HS-27A (cell line): ENCODE measurements at regions not wholly inside any gene's neighbourhood (a gene's known extent, or its start where the extent isn't known, plus 50 kb on each side); places are given as distances from the start of the nearest gene placed in this dataset.
A peak's percentile ranks its signal among the peaks of the same experiment; 100 is the strongest.
"Not testable (repeated sequence)": the region's sequence is repeated elsewhere in the genome, so short reads cannot be mapped to it uniquely, and the experiment has no call there.

ENCODE experiments used
- DNase-seq: peaks from one replicate; pipeline ENCODE4 v3.0.0-alpha.2; 2012; ENCODE audit warnings: low read depth, missing footprints

DNA sequence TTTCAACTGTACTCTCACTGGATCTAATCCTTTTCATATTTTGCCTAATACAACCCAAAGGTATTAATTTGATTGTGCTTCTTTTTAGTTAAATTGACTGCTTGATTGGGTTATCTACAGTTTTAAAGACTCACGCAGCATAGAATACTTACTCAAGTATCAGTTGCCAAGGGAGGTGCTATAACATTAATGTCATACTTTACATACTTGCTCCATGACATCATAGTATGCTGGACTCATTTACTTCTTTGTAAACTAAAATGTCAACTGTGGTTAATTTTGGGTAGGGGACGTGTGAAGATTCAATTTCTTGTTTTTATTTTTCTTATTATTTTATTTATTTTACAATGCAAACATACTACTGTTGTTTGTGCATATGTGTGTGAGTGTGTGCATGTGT, 716.2 kb upstream of the VRK2 start:
- DNase-seq = peak; percentile 58

DNA sequence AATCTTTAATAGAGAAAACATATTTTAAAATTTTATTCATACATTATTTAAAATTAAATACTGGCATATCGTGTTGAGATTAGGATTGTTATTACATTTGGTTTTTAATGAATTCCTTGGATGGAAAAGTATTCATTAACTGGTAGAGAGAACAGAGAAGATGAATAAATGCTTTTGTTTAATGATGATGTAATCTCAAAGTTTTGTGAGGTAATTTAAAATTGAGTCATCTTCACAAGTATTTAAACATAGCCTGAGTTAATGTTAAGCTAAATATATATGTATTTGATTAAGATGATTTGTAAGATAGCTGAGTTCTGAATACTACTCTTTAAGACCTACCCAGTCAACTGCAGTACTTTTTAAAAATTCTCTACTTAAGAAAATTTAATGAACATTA, 713.4 kb upstream of the VRK2 start:
- DNase-seq = no peak

DNA sequence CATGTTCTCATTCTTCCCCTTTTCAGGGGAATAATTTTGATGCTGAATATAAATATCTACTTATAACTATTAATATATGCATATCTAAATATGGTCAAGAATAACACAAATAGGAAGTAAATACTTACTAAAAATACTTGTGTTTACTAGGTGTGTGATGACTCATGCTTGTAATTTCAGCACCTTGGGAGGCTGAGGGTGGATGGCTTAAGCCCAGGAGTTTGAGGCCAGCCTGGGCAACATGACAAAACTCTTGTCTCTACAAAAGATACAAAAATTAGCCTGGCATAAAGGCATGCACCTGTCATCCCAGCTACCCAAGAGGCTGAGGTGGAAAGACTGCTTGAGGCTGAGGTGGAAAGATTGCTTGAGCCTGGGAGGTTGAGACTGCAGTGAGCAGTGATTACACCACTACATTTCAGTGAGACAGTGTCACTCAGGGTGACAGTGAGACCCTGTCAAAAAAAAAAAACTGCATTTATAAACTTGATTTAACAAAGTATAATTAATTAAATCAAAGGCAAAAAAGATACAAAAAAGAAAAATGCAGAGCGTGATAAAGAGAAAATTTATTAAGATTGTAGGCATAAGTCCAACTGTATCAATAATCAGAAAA, 703.1 kb upstream of the VRK2 start:
- no peak for DNase-seq

DNA sequence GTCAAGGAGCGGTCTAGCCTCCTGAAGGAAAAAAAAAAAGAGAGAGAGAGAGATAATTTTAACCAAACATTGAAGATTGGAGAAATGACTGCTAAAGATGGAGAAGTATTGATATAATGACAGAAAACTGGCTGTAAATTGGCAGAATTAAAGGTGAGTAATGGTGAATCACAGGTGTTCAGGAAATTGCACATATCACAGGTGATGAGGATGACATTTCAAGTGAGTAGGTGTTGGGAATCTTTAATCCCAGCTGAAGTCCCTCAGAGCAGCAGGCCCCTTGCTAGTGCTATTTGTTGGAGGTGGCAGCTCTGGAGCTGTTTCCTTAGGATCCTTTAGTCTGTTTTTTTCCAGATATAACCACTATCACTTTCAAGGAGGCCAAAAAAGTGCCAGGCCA, 678.4 kb upstream of the VRK2 start:
- no peak for DNase-seq

DNA sequence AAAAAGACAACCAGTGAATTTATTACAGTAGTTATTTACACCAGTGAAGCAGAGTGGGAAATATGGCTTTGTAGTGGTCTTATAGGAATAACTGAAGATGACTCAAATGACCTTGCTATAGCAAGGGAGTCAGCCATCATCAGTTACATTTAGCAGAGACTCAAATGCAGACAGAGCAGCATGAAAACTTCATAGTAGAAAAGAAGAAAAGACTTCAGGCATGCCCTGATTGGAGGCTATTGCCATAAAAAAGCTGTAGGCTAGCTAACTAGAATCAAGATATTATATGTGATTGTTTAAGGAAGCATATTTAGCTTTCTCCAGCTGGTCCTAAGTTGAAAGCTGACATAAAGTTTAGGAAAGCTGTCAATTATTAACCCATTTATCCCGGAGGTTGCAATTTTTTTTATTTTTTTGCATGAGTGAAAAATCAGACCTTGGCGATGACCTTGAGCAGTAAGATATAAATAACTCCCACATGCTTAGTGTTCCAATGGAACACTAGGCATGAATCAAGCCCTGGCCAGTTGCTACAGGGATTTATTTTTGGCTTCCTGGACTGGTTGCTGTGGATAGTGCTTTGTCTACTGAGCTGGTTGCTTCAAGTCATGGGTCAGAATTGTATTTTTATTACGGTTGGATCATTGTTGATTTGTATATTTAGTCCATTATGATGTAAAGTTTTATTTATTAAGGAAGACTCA, 675.6 kb upstream of the VRK2 start:
- DNase-seq = no peak

DNA sequence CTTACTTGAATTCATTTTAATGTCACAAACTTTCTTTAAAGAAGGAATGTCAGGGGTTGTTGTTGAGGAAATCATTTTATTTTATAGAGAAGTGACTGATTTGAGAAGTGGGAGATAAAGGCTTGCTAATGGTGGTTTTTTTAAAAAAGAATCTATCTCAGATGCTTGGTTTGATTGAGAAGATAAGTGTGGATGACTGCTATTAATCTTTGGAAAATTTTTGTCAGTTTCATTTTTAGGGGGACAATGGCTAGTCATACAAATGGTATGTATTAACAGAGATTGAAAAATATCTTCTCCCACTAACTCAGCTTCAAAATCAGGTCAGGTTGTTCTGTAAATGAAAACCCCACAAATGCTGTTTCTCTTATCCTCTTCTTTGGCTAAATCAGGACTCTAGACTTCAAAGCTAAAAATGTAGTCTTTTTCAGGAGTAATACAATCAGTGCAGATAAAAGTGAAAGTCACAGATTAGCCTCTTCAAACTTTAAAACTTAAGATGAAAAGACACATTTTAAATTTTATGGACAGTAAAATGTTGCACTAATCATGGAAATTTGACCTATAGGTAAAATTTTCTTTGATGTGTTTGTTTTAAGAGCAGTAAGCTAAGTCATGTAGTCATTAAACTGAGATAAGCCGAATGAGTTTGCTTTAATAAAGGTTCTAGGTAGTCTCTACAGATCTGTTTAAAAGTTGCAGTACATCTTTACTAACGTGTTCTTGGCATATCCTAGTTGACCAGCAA, 674.2 kb upstream of the VRK2 start:
- DNase-seq = no peak

DNA sequence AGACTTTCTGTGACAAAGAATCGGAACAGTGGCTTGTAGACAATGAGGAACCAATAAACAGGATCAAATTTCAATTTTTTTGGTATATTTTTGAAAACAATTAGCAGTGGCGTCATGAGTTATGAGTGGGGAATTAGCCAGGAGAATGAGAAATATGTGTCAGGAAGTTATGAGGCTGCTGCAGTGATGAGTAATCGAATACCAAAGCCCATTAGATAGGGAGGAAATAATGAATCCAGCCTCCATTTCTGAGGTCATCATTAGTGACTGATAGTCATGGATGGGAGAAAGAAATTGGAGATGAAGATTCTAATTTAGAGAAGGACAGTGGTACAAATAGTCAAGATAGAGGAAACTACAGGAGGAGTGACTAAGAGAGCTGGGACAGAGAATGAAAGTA, 673.1 kb upstream of the VRK2 start:
- DNase-seq = peak; percentile 79

DNA sequence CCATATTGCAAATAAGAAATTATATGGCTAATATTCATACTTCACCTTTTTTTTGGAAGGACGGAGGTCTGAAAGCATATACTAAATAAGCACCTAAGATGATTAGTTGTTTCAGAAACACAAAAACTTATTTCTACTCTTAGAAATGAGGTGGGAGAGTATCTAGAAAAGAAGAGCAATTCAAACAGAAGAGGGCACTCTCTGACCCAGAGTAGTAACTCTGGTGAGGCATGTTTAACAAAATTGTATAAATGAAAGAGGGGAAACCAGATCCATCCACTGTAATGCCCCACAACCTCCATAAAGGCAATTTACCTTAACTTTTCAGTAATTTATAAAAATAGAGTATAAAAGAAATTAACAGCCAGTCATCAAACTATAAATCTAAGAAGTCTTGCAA, 669.6 kb upstream of the VRK2 start:
- no peak for DNase-seq

DNA sequence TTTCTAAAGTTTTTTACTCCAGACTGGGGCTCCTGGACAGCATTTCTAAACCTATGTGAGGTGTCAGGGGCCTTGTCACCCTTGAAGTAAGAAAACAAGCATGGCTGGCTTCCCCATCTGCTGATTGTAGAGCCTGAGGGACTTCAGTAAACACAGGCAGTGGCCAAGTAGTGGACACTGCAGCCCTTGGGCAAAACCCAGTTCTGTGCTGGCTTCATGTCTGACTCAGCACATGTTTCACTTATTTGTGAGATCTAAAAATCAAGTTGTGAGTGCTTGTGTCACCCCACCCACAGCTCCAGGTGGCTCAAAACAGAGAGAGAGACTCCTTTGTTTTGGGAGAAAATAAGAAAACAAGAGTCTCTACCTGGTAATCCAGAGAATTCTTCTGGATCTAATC, 660.3 kb upstream of the VRK2 start:
- no peak for DNase-seq

DNA sequence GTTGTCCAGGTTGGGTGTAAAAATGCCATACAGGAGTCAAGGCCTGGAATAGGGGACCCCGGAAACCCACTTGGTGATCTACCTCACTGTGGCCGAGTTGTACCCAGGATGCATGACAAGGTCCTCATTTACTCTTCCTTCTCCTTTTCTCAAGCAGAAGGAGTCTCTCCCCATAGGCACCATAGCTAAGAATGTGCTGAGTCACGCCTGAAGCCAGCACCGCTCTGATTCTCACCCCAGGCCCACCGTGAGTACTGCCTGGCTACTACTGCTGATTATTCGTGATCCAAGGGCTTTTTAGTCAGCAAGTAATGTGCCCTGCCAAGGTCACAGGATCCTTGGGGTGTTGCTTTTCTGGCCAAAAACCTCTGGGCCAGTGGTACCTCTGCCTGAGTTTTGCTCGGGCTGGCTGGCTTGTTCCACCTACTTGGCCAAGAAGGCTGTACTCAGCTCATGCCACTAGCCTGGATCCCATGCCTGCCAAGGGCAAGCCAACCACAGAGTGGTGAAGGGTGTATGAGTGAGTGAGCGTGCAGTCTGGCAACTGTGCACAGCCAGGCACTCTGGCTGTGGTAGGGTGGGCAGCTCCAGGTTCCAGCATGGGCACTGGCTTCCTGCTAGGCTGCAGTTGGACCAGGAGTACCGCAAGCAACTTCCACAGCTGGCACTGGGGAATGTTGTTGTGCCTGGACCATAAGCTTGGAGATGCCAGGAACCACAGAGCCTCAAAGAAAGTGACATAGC, 650.1 kb upstream of the VRK2 start:
- no peak for DNase-seq

DNA sequence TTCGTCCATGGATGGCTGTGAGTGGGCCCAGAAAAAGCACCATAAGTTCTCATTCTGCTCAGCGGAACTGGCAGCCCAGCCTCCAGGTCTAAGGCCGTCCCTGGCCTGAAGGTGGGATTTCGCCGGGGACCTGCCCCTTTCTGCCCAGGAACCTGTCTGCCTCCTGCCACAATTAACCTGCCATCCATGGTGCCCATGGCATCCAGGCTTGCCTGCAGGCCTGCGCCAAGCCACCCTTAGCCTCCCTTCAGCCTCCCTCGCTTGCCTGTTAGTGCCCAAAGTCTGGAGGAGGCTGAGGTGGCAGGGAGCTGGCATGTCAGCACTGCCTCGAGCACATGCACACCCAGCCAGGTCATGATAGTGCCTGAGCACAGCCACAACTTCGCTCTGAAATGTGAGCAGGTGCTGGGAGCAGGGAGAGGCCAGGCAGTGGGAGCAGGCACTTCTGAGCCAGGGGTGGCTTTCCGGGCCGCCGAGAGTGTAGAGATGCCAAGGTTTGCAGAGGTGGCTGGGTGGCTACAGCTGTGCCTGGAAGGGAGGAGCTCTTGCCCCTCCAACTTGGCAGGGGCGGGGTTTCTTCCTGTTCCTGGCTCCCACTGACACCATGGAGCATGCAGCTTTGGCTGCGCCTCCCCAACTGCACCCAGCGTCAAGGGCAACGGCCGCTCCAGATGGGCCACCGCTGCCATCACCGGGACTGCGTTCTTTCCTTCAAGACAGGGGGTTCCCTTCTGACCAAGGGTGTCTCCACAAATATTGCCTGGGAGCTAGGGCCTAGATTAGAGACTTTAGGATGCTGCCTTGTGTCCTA, 648.9 kb upstream of the VRK2 start:
- DNase-seq = no peak

DNA sequence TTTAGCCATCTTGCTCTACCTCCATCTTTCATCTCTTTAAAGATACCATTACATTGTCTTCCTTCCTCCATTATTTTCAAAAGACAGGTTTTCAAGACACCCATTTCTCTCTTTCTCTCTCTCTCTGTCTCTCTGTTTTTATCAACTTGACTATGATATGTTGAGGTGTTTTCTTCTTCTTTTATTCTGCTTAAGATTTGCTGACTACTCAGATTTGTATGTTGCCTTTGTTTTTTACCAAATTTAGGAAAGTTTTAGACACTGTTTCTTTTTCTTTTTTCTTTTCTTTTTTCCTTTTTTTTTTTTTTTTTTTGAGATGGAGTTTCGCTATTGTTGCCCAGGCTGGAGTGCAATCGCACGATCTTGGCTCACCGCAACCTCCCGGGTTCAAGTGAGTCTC, 647.5 kb upstream of the VRK2 start:
- DNase-seq = no peak

DNA sequence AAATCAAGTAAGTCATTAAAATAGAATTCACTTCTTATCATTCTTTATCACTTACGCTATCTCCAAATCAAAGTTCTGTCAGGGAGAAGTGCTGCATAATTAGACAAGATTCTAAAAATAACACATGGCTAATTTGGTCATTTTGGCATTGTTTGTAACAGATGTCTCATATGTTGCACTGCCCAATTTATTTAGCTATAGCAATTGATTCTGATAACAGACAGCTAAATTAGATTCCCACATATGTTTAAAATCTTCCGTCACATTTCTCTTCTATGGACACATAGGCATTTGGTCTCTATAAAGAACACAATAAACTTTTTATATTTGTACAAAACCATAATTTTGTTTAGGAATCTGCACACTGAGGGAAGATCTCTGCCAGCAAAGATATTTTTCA, 644.5 kb upstream of the VRK2 start:
- no peak for DNase-seq

DNA sequence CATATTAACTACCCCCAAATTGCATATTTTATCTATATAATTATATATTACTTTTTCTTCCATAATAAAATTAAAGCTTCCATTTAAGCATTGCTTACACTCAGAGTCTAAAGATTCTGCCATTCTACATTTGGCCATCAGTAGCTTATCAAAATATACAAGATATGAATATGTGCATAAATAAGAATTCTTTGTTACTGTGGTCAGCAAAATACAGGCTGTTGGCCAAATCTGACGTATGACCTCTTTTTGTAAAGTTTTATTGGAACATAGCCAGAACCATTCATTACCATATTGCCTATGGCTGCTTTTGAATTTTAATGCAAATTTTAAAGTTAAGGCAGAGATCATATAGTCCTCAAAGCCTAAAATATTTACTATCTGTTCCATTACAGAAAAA, 643.9 kb upstream of the VRK2 start:
- DNase-seq = no peak

DNA sequence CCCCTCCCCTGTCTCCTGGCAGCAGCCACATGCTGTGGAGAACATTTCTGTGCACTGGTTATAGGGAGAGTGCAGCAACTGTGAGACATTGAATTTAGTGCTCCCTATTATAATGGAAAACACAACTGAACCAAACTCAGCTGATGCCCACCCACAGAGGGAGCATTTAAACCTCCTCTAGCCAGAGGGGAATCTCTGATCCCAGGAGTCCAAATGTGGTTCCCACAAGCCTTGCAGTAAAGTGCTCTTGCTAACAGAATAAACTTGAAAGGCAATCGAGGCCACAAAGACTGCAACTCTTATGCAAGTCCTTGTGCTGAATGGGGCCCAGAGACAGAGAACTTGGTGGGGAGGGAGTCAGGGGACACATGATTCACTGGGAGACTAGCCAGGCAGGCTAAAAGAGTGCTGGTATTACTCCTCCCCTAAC, 638.8 kb upstream of the VRK2 start:
- DNase-seq = no peak

DNA sequence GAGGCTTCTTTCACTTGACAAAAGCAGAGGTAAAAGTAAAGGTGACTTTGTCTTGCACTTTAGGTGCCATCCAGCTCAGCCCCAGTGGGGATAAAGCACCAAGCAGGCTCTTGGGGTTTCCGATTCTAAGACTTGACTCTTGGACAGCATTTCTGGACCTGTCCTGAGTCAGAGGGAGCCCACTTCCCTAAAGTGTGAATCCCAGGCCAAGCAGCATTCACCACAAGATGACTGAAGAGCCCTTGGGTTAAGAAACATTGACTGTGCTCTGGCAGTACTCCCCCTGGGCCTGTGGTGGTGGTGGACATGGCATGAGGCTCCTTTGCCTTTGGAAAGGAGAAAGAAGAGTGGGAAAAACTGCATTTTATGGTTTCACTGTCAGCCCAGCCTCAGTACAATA, 638.0 kb upstream of the VRK2 start:
- no peak for DNase-seq

DNA sequence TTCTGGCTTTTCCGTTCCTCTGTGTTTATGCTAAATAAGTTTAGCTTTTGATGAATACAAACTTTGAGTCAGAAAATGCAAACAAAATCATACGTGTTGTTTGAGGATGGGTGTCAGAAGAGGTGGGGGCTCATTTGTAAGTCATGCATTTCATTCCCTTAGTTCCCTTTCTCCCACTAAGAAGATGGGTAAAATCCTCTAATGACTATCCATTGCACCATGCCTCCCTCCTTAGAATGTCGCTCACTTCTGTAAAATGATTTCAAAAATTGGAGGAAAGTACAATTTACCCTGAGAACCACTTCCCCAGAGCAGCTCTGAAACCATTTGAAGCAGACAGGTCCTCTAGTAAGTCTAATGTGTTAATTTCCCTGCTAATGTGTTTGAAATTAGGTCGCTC, 629.6 kb upstream of the VRK2 start:
- no peak for DNase-seq

DNA sequence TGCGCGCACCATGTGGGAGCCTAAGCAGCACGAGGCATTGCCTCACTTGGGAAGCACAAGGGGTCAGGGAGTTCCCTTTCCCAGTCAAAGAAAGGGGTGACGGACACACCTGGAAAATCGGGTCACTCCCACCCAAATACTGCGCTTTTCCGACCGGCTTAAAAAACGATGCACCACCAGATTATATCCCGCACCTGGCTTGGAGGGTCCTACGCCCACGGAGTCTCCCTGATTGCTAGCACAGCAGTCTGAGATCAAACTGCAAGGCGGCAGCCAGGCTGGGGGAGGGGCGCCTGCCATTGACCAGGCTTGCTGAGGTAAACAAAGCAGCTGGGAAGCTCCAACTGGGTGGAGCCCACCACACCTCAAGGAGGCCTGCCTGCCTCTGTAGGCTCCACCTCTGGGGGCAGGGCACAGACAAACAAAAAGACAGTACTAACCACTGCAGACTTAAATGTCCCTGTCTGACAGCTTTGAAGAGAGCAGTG, 627.7 kb upstream of the VRK2 start:
- not testable (repeated sequence) for DNase-seq

DNA sequence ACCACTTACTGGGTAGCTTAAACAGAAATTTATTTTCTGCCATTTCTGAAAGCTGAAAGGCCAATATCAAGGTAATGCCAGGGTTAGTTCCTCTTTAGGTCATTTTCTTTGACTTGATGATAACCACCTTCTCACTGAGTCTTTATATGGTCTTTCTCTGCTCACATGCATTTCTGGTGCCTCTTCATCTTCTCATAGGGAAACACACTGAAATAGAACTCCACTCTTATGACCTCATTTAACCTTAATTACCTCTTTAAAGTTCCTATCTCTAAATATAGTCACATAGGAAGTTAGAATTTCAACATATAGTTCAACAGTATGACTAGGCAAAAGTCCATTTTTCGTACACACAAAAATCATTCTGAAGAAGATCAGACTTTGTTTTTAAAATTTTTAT, 616.8 kb upstream of the VRK2 start:
- no peak for DNase-seq

DNA sequence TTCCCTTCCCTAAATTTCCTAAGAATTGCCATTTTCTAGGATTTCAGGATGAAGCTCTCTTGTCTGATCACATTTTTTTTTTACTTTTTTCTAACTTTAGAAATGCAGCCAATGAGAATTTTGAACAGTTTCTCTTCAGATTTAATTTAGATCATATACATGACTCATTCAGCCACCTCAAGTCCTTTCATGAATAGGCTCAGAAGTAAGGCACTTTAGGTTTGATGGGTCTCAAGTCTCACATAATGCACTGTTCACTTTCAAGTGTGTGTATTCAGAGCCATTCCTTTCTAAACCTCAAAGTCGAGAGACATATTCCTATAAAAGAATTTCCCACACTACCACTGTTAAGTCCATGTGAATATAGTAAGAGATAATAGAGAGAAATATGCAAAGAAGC, 614.1 kb upstream of the VRK2 start:
- DNase-seq = no peak

DNA sequence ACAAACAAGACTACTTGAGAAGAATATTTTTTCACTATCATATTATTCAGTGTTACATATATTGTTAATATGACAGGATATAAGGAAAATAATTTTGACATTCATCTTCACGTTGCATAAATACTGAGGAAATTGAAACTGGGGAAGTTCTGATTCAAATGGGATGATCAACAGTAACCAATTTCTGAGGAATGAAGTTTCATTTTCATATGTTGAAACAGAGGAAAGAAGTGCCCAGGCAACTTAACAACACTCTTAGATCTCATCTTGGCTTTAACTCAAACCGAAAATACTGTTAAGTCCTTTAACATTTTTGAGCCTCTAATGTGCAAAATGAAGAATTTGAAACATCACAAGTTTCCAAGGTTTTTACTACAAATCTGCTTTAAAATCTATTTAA, 612.2 kb upstream of the VRK2 start:
- no peak for DNase-seq

DNA sequence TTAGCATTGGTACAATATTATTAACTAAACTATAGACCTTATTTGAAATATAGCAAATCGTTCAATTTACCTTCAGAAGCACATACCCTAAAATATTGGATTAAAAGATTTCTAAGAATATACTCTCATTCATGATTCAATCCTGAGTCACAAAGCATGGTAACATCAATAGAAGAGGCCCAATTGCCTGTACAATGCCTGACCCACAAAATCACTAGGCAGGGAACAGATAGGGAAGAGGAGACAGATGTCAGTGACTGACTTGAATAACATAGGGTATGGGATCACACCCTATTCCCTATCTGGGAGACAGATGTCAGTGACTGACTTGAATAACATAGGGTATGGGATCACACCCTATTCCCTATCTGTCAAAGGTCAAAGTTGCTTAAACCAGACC, 611.6 kb upstream of the VRK2 start:
- DNase-seq = no peak
